ENCODE measurements at regions not wholly inside any gene's neighbourhood (a gene's known extent, or its start where the extent isn't known, plus 50 kb on each side); places are given as distances from the start of the nearest gene placed in this dataset.

GRCh38 chr6:117079951-117080350, 185.4 kb upstream of the VGLL2 start:
- no peak for TF ChIP-seq CTCF (conservative IDR thresholded peaks at IDR 0.05; ENCODE audit: low read length)
- no peak for TF ChIP-seq EZH2phosphoT487 (IDR thresholded peaks at IDR 0.05; ENCODE audit: borderline replicate concordance)
- no peaks in the 10 kb centered on the region for H3K9me3 ChIP-seq (ENCODE audit: insufficient read depth, low read depth, low read length)

GRCh38 chr6:117089604-117090003, 175.8 kb upstream of the VGLL2 start:
- Histone ChIP-seq H3K36me3 (ENCODE audit: insufficient read depth, low read length) (no peaks in the 10 kb centered on the region), H3K4me3 (ENCODE audit: low read length, poor library complexity, severe bottlenecking) (no peak overlapping the region), H3K9me2 (replicated peaks; ENCODE audit: low read depth, low read length) (no peaks in the 10 kb centered on the region)

More at GRCh38 chr6:117079951-117080350, 185.4 kb upstream of the VGLL2 start:
- Histone ChIP-seq H3K4me3 (ENCODE audit: low read length, poor library complexity, severe bottlenecking) (no peak overlapping the region), H4K20me1 (ENCODE audit: insufficient read depth, low read length, poor library complexity, severe bottlenecking) (no peaks in the 10 kb centered on the region), H3K27me3 (ENCODE audit: insufficient read depth, low read length, poor library complexity, severe bottlenecking) (no peaks in the 10 kb centered on the region), H3K4me2 (ENCODE audit: low read depth, low read length, poor library complexity, severe bottlenecking) (no peak overlapping the region), H3K4me1 (ENCODE audit: insufficient read depth, low read length, poor library complexity, severe bottlenecking) (no peaks in the 10 kb centered on the region), H2AFZ (ENCODE audit: low read length) (no peak overlapping the region), H3K9ac (ENCODE audit: low read depth, low read length, poor library complexity, severe bottlenecking) (no peak overlapping the region), H3F3A (ENCODE audit: low read depth) (no peaks in the 10 kb centered on the region), H3K79me2 (ENCODE audit: insufficient read depth, low read length) (no peaks in the 10 kb centered on the region), H3K36me3 (ENCODE audit: insufficient read depth, low read length) (no peaks in the 10 kb centered on the region), H3K9me2 (replicated peaks; ENCODE audit: low read depth, low read length) (no peaks in the 10 kb centered on the region)

GRCh38 chr6:117110146-117110545, 155.2 kb upstream of the VGLL2 start:
- TF ChIP-seq CTCF (conservative IDR thresholded peaks at IDR 0.05; ENCODE audit: low read length) (no peak), EZH2phosphoT487 (IDR thresholded peaks at IDR 0.05; ENCODE audit: borderline replicate concordance) (no peak)
- Histone ChIP-seq H3K36me3 (ENCODE audit: insufficient read depth, low read length) (no peaks in the 10 kb centered on the region), H3F3A (ENCODE audit: low read depth) (no peaks in the 10 kb centered on the region), H3K27me3 (ENCODE audit: insufficient read depth, low read length, poor library complexity, severe bottlenecking) (no peaks in the 10 kb centered on the region), H3K4me3 (ENCODE audit: low read length, poor library complexity, severe bottlenecking) (no peak overlapping the region), H3K4me1 (ENCODE audit: insufficient read depth, low read length, poor library complexity, severe bottlenecking) (no peaks in the 10 kb centered on the region), H3K4me2 (ENCODE audit: low read depth, low read length, poor library complexity, severe bottlenecking) (no peak overlapping the region), H4K20me1 (ENCODE audit: insufficient read depth, low read length, poor library complexity, severe bottlenecking) (no peaks in the 10 kb centered on the region), H3K9me2 (replicated peaks; ENCODE audit: low read depth, low read length) (no peaks in the 10 kb centered on the region), H2AFZ (ENCODE audit: low read length) (no peak overlapping the region), H3K9me3 (ENCODE audit: insufficient read depth, low read depth, low read length) (no peaks in the 10 kb centered on the region), H3K79me2 (ENCODE audit: insufficient read depth, low read length) (no peaks in the 10 kb centered on the region), H3K9ac (ENCODE audit: low read depth, low read length, poor library complexity, severe bottlenecking) (no peak overlapping the region)

More at GRCh38 chr6:117089604-117090003, 175.8 kb upstream of the VGLL2 start:
- Histone ChIP-seq H4K20me1 (ENCODE audit: insufficient read depth, low read length, poor library complexity, severe bottlenecking) (no peaks in the 10 kb centered on the region), H3K4me2 (ENCODE audit: low read depth, low read length, poor library complexity, severe bottlenecking) (no peak overlapping the region), H3K9me3 (ENCODE audit: insufficient read depth, low read depth, low read length) (no peaks in the 10 kb centered on the region), H3K4me1 (ENCODE audit: insufficient read depth, low read length, poor library complexity, severe bottlenecking) (no peaks in the 10 kb centered on the region), H3K79me2 (ENCODE audit: insufficient read depth, low read length) (no peaks in the 10 kb centered on the region), H2AFZ (ENCODE audit: low read length) (no peak overlapping the region), H3F3A (ENCODE audit: low read depth) (no peaks in the 10 kb centered on the region), H3K27me3 (ENCODE audit: insufficient read depth, low read length, poor library complexity, severe bottlenecking) (no peaks in the 10 kb centered on the region), H3K9ac (ENCODE audit: low read depth, low read length, poor library complexity, severe bottlenecking) (no peak overlapping the region)
- no peak for TF ChIP-seq CTCF (conservative IDR thresholded peaks at IDR 0.05; ENCODE audit: low read length)
- TF ChIP-seq EZH2phosphoT487 (IDR thresholded peaks at IDR 0.05; ENCODE audit: borderline replicate concordance), result no peak
